ENCODE measurements at regions not wholly inside any gene's neighbourhood (a gene's known extent, or its start where the extent isn't known, plus 50 kb on each side); places are given as distances from the start of the nearest gene placed in this dataset.

GRCh38 chr5:141757402-141757801, 75.4 kb upstream of the ARAP3 start:
- ChIA-PET POLR2A (interaction anchor here (0.8 kb wide), 1 partner anchor 92 kb away, joined by 3 read pairs; no protein-coding TSS in a partner anchor), CTCF (interaction anchor here (0.5 to 2.0 kb wide), 11 partner anchors 9 to 408 kb away, joined by 3 to 14 read pairs (median 4); partner anchors contain the start of gene PCDH1)
- Histone ChIP-seq H3K9me3 (ENCODE audit: control insufficient read depth, insufficient read depth, low read depth, low read length) (no peaks in the 10 kb centered on the region), H3K4me3 (ENCODE audit: low read depth, low read length) (no peak overlapping the region), H3K36me3 (ENCODE audit: control insufficient read depth in 2 of 2, insufficient read depth in 1 of 2, low read length in 2 of 2) (no peaks in the 10 kb centered on the region), H3K4me1 (ENCODE audit: control insufficient read depth, insufficient read depth, low read length) (peaks cover 5% of the 10 kb centered on the region; the same call in 1 of the 2 replicates), H3K27ac (ENCODE audit: extremely low read depth, low read depth, low read length) (no peak overlapping the region)
- TF ChIP-seq CTCF (tag by site-specific recombination; IDR thresholded peaks at IDR 0.05): peak; percentile 57
- TF ChIP-seq PRDM1 (tag by site-specific recombination; IDR thresholded peaks at IDR 0.05): no peak

- no peaks in the 10 kb centered on the region for H3K36me3 ChIP-seq (ENCODE audit: control insufficient read depth in 2 of 2, insufficient read depth in 1 of 2, low read length in 2 of 2)
- H3K27ac ChIP-seq (ENCODE audit: extremely low read depth, low read depth, low read length): no peak overlapping the region
- H3K9me3 ChIP-seq (ENCODE audit: control insufficient read depth, insufficient read depth, low read depth, low read length): no peaks in the 10 kb centered on the region
- ChIA-PET POLR2A (no interaction called here), CTCF (interaction anchor here (1.1 to 1.3 kb wide), 3 partner anchors 56 to 205 kb away, joined by 3 to 5 read pairs (median 4); no protein-coding TSS in a partner anchor)
- H3K4me3 ChIP-seq (ENCODE audit: low read depth, low read length): no peak overlapping the region
- TF ChIP-seq SP3 (tag by site-specific recombination; IDR thresholded peaks at IDR 0.05) (no peak), ZNF792 (tag by site-specific recombination; IDR thresholded peaks at IDR 0.05) (no peak), ZNF302 (tag by site-specific recombination; IDR thresholded peaks at IDR 0.05; ENCODE audit: low read depth) (no peak), ZNF174 (tag by site-specific recombination; IDR thresholded peaks at IDR 0.05) (no peak)
- TF ChIP-seq, protein P1, sequence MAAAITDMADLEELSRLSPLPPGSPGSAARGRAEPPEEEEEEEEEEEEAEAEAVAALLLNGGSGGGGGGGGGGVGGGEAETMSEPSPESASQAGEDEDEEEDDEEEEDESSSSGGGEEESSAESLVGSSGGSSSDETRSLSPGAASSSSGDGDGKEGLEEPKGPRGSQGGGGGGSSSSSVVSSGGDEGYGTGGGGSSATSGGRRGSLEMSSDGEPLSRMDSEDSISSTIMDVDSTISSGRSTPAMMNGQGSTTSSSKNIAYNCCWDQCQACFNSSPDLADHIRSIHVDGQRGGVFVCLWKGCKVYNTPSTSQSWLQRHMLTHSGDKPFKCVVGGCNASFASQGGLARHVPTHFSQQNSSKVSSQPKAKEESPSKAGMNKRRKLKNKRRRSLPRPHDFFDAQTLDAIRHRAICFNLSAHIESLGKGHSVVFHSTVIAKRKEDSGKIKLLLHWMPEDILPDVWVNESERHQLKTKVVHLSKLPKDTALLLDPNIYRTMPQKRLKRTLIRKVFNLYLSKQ (tag by site-specific recombination; IDR thresholded peaks at IDR 0.05; ENCODE audit: borderline replicate concordance): no peak
- peaks cover 5% of the 10 kb centered on the region; the same call in 1 of the 2 replicates for H3K4me1 ChIP-seq (ENCODE audit: control insufficient read depth, insufficient read depth, low read length)
Measured at GRCh38 chr5:141756196-141756595, 74.2 kb upstream of the ARAP3 start.

DNA sequence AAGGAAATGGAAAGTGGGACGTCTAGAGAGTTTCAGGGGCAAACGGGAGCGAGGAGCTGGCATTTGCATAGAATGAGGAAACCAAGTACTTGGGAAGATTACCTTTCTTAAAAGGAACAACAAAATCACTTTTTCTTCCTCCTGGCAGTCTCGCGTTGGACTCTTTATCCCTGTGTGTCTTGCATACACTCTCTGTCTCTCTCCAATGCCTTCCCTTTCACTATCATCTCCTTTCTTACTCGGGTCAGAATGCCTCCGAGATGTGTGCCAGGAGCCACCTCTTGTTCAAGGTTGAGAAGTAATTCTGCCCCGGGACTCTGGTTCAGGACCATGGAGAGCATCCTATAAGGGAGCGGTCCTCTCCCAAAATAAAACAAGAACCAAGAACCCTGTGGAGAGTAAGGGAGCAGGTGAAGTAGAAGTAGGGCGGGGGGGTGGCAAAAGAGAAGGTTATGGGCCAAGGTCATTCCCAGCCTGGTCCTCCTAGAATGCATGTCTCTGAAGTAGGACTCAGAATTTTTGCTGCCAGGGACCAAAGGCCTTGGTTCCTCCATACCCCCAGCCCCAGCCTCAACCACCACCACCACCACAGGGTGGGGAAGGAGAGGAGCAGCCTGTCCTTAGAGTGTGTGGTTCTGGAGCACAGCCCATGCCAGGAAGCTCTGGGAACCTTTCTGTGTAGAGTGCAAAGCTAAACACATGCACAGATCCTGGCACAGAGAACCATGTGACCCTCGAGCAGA, 72.1 kb upstream of the ARAP3 start:
- Histone ChIP-seq H3K4me1 (ENCODE audit: control insufficient read depth, insufficient read depth, low read length) (peaks cover 5% of the 10 kb centered on the region; the same call in 1 of the 2 replicates), H3K4me3 (ENCODE audit: low read depth, low read length) (no peak overlapping the region), H3K9me3 (ENCODE audit: control insufficient read depth, insufficient read depth, low read depth, low read length) (no peaks in the 10 kb centered on the region), H3K36me3 (ENCODE audit: control insufficient read depth in 2 of 2, insufficient read depth in 1 of 2, low read length in 2 of 2) (no peaks in the 10 kb centered on the region), H3K27ac (ENCODE audit: extremely low read depth, low read depth, low read length) (no peak overlapping the region)
- ChIA-PET CTCF (interaction anchor here (0.7 to 1.4 kb wide), 3 partner anchors 54 to 179 kb away, joined by 3 to 4 read pairs (median 3); no protein-coding TSS in a partner anchor), POLR2A (no interaction called here)
- TF ChIP-seq ZNF391 (tag by site-specific recombination; IDR thresholded peaks at IDR 0.05; ENCODE audit: borderline replicate concordance, low read depth) (no peak), ZNF596 (tag by site-specific recombination; IDR thresholded peaks at IDR 0.05) (no peak), REST (tag by site-specific recombination; IDR thresholded peaks at IDR 0.05) (peak; percentile 98)
- TF ChIP-seq, protein P2, sequence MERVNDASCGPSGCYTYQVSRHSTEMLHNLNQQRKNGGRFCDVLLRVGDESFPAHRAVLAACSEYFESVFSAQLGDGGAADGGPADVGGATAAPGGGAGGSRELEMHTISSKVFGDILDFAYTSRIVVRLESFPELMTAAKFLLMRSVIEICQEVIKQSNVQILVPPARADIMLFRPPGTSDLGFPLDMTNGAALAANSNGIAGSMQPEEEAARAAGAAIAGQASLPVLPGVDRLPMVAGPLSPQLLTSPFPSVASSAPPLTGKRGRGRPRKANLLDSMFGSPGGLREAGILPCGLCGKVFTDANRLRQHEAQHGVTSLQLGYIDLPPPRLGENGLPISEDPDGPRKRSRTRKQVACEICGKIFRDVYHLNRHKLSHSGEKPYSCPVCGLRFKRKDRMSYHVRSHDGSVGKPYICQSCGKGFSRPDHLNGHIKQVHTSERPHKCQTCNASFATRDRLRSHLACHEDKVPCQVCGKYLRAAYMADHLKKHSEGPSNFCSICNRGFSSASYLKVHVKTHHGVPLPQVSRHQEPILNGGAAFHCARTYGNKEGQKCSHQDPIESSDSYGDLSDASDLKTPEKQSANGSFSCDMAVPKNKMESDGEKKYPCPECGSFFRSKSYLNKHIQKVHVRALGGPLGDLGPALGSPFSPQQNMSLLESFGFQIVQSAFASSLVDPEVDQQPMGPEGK (tag by site-specific recombination; IDR thresholded peaks at IDR 0.05): 0 out of 2 replicates have a peak, but pooled peaks have one; percentile 20
